HepG2 (cell line): ENCODE measurements at regions not wholly inside any gene's neighbourhood (a gene's known extent, or its start where the extent isn't known, plus 50 kb on each side); places are given as distances from the start of the nearest gene placed in this dataset.

Experiments used
- ATAC-seq: fragments of 200-7000 bp; cut with Tn5 transposase; 3 replicates; pipeline ENCODE4 v1.9.1; 2020; ENCODE audit warnings: mild to moderate bottlenecking, moderate library complexity
- BruUV-seq: library from RNA; stranded (reverse); fragments of 400-500 nt; replicated peaks from 2 replicates; lab custom pipeline; 2021; lab: Mats Ljungman, UMichigan
- CTCF ChIA-PET: fragments of 300-600 bp; formaldehyde crosslinking; extraction: SDS; loops from one replicate; lab custom pipeline; 2021; ENCODE audit warnings: low total read pairs, inconsistent platforms, low intra/inter-chr PET ratio; lab: Yijun Ruan, JAX
- POLR2A ChIA-PET: fragments of 350-600 bp; sonication (Branson Sonifier 250); formaldehyde crosslinking; loops from one replicate; lab custom pipeline; 2020; ENCODE audit warnings: antibody characterized with exemption, inconsistent platforms; lab: Yijun Ruan, JAX
- DNase-seq: peaks from one replicate; pipeline ENCODE4 v3.0.0-alpha.2; 2015; ENCODE audit warnings: low spot score
- FAIRE-seq: peaks from 3 replicates; lab custom pipeline; 2011; peaks lifted over from hg19 to GRCh38; lab: Jason Lieb, UNC
- H2AFZ ChIP-seq: one replicate; pipeline ENCODE4 v1.6.1; 2011; ENCODE audit warnings: low read length, inconsistent platforms
- H3K27ac ChIP-seq: fragments of 300-600 bp; 3 replicates; pipeline ENCODE4 v1.8.0; 2011; ENCODE audit warnings: mixed run types, mild to moderate bottlenecking, mixed read lengths, low read length, inconsistent platforms; ENCODE audit not compliant: insufficient read depth; ENCODE audit errors: extremely low read length
- H3K27me3 ChIP-seq, 2 experiments: fragments of 200-600 bp in 1 of 2; 2 replicates in 1 of 2; 3 replicates in 1 of 2; pipeline versions ENCODE4 v1.6.0 to v1.8.0; 2011; ENCODE audit warnings: low read length in 2 of 2, mild to moderate bottlenecking in 2 of 2, moderate library complexity in 2 of 2, inconsistent platforms in 1 of 2; ENCODE audit not compliant: insufficient read depth in 2 of 2, control insufficient read depth in 1 of 2
- H3K36me3 ChIP-seq, 2 experiments: fragments of 200-600 bp in 1 of 2; replicated peaks in 1 of 2; 2 replicates in 1 of 2; 3 replicates in 1 of 2; pipeline versions ENCODE4 v1.5.1 to v1.8.0; 2011; ENCODE audit warnings: low read length in 2 of 2, inconsistent platforms in 1 of 2; ENCODE audit not compliant: insufficient read depth in 2 of 2, control insufficient read depth in 1 of 2
- H3K4me1 ChIP-seq: 2 replicates; pipeline ENCODE4 v1.5.1; 2012; ENCODE audit warnings: low read length, inconsistent platforms; ENCODE audit not compliant: insufficient read depth
- H3K4me2 ChIP-seq: 2 replicates; pipeline ENCODE4 v1.6.0; 2011; ENCODE audit warnings: low read depth, low read length, inconsistent platforms
- H3K4me3 ChIP-seq, 3 experiments: fragments of 200-600 bp in 1 of 3; sonication (generic), shearing (Covaris generic) in 1 of 3; replicated peaks in 1 of 3; 2 replicates each; pipeline ENCODE4 v1.5.1; 2011 to 2016; ENCODE audit warnings: low read length in 3 of 3, inconsistent platforms in 2 of 3, low read depth in 2 of 3, mild to moderate bottlenecking in 2 of 3, control low read depth in 1 of 3, mixed read lengths in 1 of 3; ENCODE audit not compliant: insufficient read depth in 1 of 3
- H3K79me2 ChIP-seq: one replicate; pipeline ENCODE4 v1.6.1; 2011; ENCODE audit warnings: low read length, inconsistent platforms; ENCODE audit not compliant: insufficient read depth
- H3K9ac ChIP-seq: 2 replicates; pipeline ENCODE4 v1.6.0; 2011; ENCODE audit warnings: mild to moderate bottlenecking, low read depth, low read length, inconsistent platforms; ENCODE audit not compliant: insufficient read depth
- H3K9me3 ChIP-seq: 2 replicates; pipeline ENCODE4 v1.5.1; 2012; ENCODE audit warnings: mild to moderate bottlenecking, low read length
- H4K20me1 ChIP-seq: 2 replicates; pipeline ENCODE4 v1.6.0; 2011; ENCODE audit warnings: inconsistent platforms, mild to moderate bottlenecking, low read length, moderate library complexity; ENCODE audit not compliant: insufficient read depth
- ATF7 ChIP-seq, 2 experiments: fragments of 450-650 bp in 1 of 2; sonication (generic) in 1 of 2; formaldehyde crosslinking in 1 of 2; IDR thresholded peaks; 2 replicates each; pipeline versions ENCODE4 v1.4.0 to v1.6.1; 2016 to 2020; ENCODE audit warnings: antibody characterized with exemption in 1 of 2, mild to moderate bottlenecking in 1 of 2, missing genetic modification reagents in 1 of 2
- GTF2F1 ChIP-seq: fragments of 150-350 bp; IDR thresholded peaks from 2 replicates; pipeline ENCODE4 v1.6.1; 2014; ENCODE audit warnings: low read length
- MEIS1 ChIP-seq: sonication (generic); formaldehyde crosslinking; IDR thresholded peaks from 2 replicates; pipeline ENCODE4 v1.9.0; 2021; ENCODE audit warnings: mild to moderate bottlenecking, missing genetic modification reagents, moderate library complexity, borderline replicate concordance
- POLR2AphosphoS5 ChIP-seq: IDR thresholded peaks from 2 replicates; pipeline ENCODE4 v1.6.1; 2012; ENCODE audit warnings: low read depth, low read length
- SSRP1 ChIP-seq: IDR thresholded peaks from 2 replicates; pipeline ENCODE4 v1.6.1; 2016; ENCODE audit warnings: control low read depth
- THYN1 ChIP-seq: sonication (generic); formaldehyde crosslinking; IDR thresholded peaks from 2 replicates; pipeline ENCODE4 v1.8.1; 2023; ENCODE audit warnings: low read depth, mild to moderate bottlenecking, moderate library complexity, missing genetic modification reagents, borderline replicate concordance
- TP53 ChIP-seq: sonication (generic); formaldehyde crosslinking; conservative IDR thresholded peaks from 2 replicates; pipeline ENCODE4 v1.4.0; 2020; ENCODE audit warnings: missing genetic modification reagents
- ZBTB3 ChIP-seq: sonication (generic); formaldehyde crosslinking; IDR thresholded peaks from 2 replicates; pipeline ENCODE4 v1.4.0; 2020; ENCODE audit warnings: low read depth, mild to moderate bottlenecking, moderate library complexity, missing genetic modification reagents, borderline replicate concordance
- ZBTB8A ChIP-seq: sonication (generic); formaldehyde crosslinking; IDR thresholded peaks from 2 replicates; pipeline ENCODE4 v1.4.0; 2020; ENCODE audit warnings: mild to moderate bottlenecking, low read depth, missing genetic modification reagents, borderline replicate concordance
- ZNF329 ChIP-seq: sonication (generic); formaldehyde crosslinking; IDR thresholded peaks from 2 replicates; pipeline ENCODE4 v1.9.0; 2021; ENCODE audit warnings: low read depth, mild to moderate bottlenecking, missing genetic modification reagents
- ZSCAN30 ChIP-seq: sonication (generic); formaldehyde crosslinking; IDR thresholded peaks from 2 replicates; pipeline ENCODE4 v1.5.0; 2020; ENCODE audit warnings: mild to moderate bottlenecking, missing genetic modification reagents
- WGBS: methylation state at CpG from one replicate; pipeline ENCODE4 v1.1.6; 2017; ENCODE audit warnings: low lambda C conversion rate; 5-methylcytosine and 5-hydroxymethylcytosine counted together
- in situ Hi-C: cut with HindIII; loops from 2 replicates; pipeline ENCODE4 v1.10.0; 2017; ENCODE audit warnings: low pct_unique_long_range_greater_than_20kb; ENCODE audit not compliant: extremely low pct_ligation_motif_present
- intact Hi-C: fragments of 100-400 bp; cut with micrococcal nuclease; formaldehyde crosslinking; loops from one replicate; pipeline ENCODE4 v1.10.0; 2022; ENCODE audit not compliant: unreplicated experiment
- TF ChIP-seq, protein P1 (sequence below): IDR thresholded peaks from 2 replicates; pipeline ENCODE4 v1.6.1; 2016; ENCODE audit warnings: missing biosample characterization, missing genetic modification reagents, low read depth

DNA sequence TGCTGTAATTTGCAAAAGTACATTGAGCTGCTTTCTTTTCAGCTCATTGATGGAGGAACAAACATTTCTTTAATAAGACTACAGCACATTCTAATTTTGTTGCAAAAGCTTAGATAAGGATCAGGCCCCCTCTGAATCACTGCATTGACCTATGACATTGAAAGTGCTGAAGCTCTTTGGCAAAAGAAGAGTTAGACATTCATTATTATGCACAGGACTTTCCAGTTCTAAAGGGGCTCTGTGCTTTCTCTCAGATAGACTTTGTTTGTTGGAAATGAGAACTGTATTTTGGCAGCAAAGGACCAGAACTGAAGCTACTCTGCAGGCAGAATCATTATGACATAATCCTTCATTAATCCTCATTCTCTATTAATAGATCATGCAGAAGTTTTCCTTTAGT lies 252.9 kb upstream of the SOX2 start:
- Histone ChIP-seq H4K20me1 (no peaks in the 10 kb centered on the region), H3K79me2 (no peaks in the 10 kb centered on the region), H3K4me2 (no peak overlapping the region), H2AFZ (no peak overlapping the region), H3K9ac (no peak overlapping the region), H3K27me3 (no peaks in the 10 kb centered on the region), H3K27ac (no peak overlapping the region), H3K9me3 (no peaks in the 10 kb centered on the region), H3K4me1 (no peaks in the 10 kb centered on the region), H3K4me3 (no peak overlapping the region), H3K36me3 (no peaks in the 10 kb centered on the region)
- TF ChIP-seq ZBTB8A (no peak), SSRP1 (CRISPR knock-in tag) (no peak), ATF7 (IDR thresholded peaks at IDR 0.05) (no peak), ATF7 (CRISPR knock-in tag; IDR thresholded peaks at IDR 0.05) (no peak), GTF2F1 (no peak), THYN1 (CRISPR knock-in tag) (no peak), MEIS1 (no peak), ZNF329 (CRISPR knock-in tag) (no peak)
- TF ChIP-seq, protein P1, sequence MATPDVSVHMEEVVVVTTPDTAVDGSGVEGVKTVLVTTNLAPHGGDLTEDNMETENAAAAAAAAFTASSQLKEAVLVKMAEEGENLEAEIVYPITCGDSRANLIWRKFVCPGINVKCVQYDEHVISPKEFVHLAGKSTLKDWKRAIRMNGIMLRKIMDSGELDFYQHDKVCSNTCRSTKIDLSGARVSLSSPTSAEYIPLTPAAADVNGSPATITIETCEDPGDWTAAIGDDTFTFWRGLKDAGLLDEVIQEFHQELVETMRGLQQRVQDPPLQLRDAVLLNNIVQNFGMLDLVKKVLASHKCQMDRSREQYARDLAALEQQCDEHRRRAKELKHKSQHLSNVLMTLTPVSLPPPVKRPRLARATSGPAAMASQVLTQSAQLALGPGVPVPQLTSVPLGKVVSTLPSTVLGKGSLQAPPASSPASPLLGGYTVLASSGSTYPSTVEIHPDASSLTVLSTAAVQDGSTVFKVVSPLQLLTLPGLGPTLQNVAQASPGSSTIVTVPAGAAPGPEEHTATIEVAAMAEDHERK: no peak
- ATAC-seq: no peak
- intact Hi-C loops: no loop called here
- DNase-seq: no peak
- in situ Hi-C loops: no loop called here
- BruUV-seq: no TSS peak
- CTCF ChIA-PET: no interaction called here
- FAIRE-seq: no peak
- POLR2A ChIA-PET: no interaction called here

DNA sequence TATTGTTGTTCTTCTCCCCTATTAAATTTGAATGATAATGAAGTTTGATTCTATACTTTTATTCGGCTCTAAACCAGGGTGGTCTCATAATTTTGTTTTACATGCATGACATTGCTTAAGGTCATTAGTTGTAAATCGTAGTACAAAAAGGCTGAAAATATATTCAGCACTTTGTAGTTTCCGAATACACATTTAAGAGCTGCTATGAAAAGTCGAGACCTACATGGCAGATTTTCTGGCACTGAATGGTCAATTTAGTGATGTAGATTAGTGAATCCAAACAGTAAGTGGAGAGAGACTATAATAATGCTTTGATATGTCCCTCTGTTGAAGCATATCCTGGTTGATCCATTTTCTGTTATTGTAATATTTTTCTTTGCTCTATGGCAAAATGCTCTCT lies 254.0 kb upstream of the SOX2 start:
- CTCF ChIA-PET: no interaction called here

More for the DNA sequence above, 254.0 kb upstream of the SOX2 start:
- Histone ChIP-seq H3K79me2 (no peaks in the 10 kb centered on the region), H3K4me3 (no peak overlapping the region), H3K4me1 (no peaks in the 10 kb centered on the region), H3K9me3 (no peaks in the 10 kb centered on the region), H3K4me2 (no peak overlapping the region), H4K20me1 (no peaks in the 10 kb centered on the region), H3K9ac (no peak overlapping the region), H2AFZ (no peak overlapping the region), H3K36me3 (no peaks in the 10 kb centered on the region), H3K27me3 (no peaks in the 10 kb centered on the region), H3K27ac (no peak overlapping the region)
- DNase-seq (no peak), ATAC-seq (no peak), FAIRE-seq (no peak)
- in situ Hi-C loops: no loop called here
- 3% methylated on average over 4 of the region's 4 CpGs for WGBS
- POLR2A ChIA-PET: no interaction called here
- TF ChIP-seq TP53 (no peak), ZSCAN30 (CRISPR knock-in tag) (no peak), POLR2AphosphoS5 (no peak), ZBTB3 (CRISPR knock-in tag) (no peak)
- intact Hi-C loops: no loop called here
- no TSS peak for BruUV-seq
